GM19463 (cell line): ENCODE measurements at regions not wholly inside any gene's neighbourhood (a gene's known extent, or its start where the extent isn't known, plus 50 kb on each side); places are given as distances from the start of the nearest gene placed in this dataset.

ENCODE experiments used
- ATAC-seq: cut with Tn5 transposase; IDR thresholded peaks from one replicate; pipeline ENCODE4 v1.9.1; 2021; ENCODE audit warnings: mild to moderate bottlenecking, moderate library complexity; ENCODE audit not compliant: unreplicated experiment

GRCh38 chr18:55093808-55094207 lies 134.5 kb upstream of the CCDC68 start:
- ATAC-seq = no peak

GRCh38 chr18:55093295-55093694 lies 134.0 kb upstream of the CCDC68 start:
- no peak for ATAC-seq

GRCh38 chr18:55092166-55092565 lies 132.9 kb upstream of the CCDC68 start:
- ATAC-seq = no peak

- ATAC-seq = no peak
Observed at GRCh38 chr18:55090564-55091188, 131.4 kb upstream of the CCDC68 start.

GRCh38 chr18:55089610-55090009 lies 130.3 kb upstream of the CCDC68 start:
- no peak for ATAC-seq

GRCh38 chr18:55088561-55088960 lies 129.3 kb upstream of the CCDC68 start:
- ATAC-seq = no peak

GRCh38 chr18:55088000-55088401 lies 128.7 kb upstream of the CCDC68 start:
- peak; percentile 77 for ATAC-seq

- no peak for ATAC-seq
Observed at GRCh38 chr18:55086906-55087305, 127.6 kb upstream of the CCDC68 start.

- ATAC-seq = no peak
Observed at GRCh38 chr18:55085557-55086285, 126.5 kb upstream of the CCDC68 start.

- ATAC-seq = no peak
Observed at GRCh38 chr18:55084550-55084949, 125.3 kb upstream of the CCDC68 start.

GRCh38 chr18:55083461-55083860 lies 124.2 kb upstream of the CCDC68 start:
- ATAC-seq = no peak

- ATAC-seq = no peak
Observed at GRCh38 chr18:55079481-55080355, 120.5 kb upstream of the CCDC68 start.

GRCh38 chr18:55079067-55079466 lies 119.8 kb upstream of the CCDC68 start:
- ATAC-seq = no peak

- no peak for ATAC-seq
Observed at GRCh38 chr18:55078303-55078932, 119.2 kb upstream of the CCDC68 start.

- no peak for ATAC-seq
Observed at GRCh38 chr18:55076643-55077218, 117.5 kb upstream of the CCDC68 start.

GRCh38 chr18:55073834-55074233 lies 114.6 kb upstream of the CCDC68 start:
- no peak for ATAC-seq

GRCh38 chr18:55073116-55073515 lies 113.9 kb upstream of the CCDC68 start:
- ATAC-seq = no peak

- no peak for ATAC-seq
Observed at GRCh38 chr18:55072698-55073097, 113.4 kb upstream of the CCDC68 start.

GRCh38 chr18:55072181-55072580 lies 112.9 kb upstream of the CCDC68 start:
- ATAC-seq = no peak

GRCh38 chr18:55069497-55069896 lies 110.2 kb upstream of the CCDC68 start:
- ATAC-seq = peak; percentile 75

- ATAC-seq = peak; percentile 65
Observed at GRCh38 chr18:55064760-55065159, 105.5 kb upstream of the CCDC68 start.
